Spinal cord (tissue), 9 donors: ENCODE measurements at regions not wholly inside any gene's neighbourhood (a gene's known extent, or its start where the extent isn't known, plus 50 kb on each side); places are given as distances from the start of the nearest gene placed in this dataset.
A peak's percentile ranks its signal among the peaks of the same experiment; 100 is the strongest.

Experiments used
- DNase-seq, 6 donors: peaks; one replicate each; pipeline versions ENCODE4 v3.0.0 to v3.0.0-alpha.2; 2013 to 2015; ENCODE audit warnings: low spot score in 6 of 6, low read depth in 4 of 6
- H3K27ac ChIP-seq: one replicate; pipeline ENCODE4 v1.5.1; 2013; ENCODE audit warnings: low read depth, low read length, control low read depth
- H3K27me3 ChIP-seq: one replicate; pipeline ENCODE4 v1.6.1; 2013; ENCODE audit warnings: low read length; ENCODE audit not compliant: control insufficient read depth, insufficient read depth
- H3K36me3 ChIP-seq: one replicate; pipeline ENCODE4 v1.6.1; 2013; ENCODE audit warnings: low read length; ENCODE audit not compliant: control insufficient read depth, insufficient read depth
- H3K4me1 ChIP-seq: one replicate; pipeline ENCODE4 v1.6.1; 2013; ENCODE audit warnings: low read length; ENCODE audit not compliant: control insufficient read depth, insufficient read depth
- H3K4me3 ChIP-seq: one replicate; pipeline ENCODE4 v1.5.1; 2013; ENCODE audit warnings: low read depth, low read length, control low read depth
- H3K9me3 ChIP-seq: one replicate; pipeline ENCODE4 v1.6.1; 2013; ENCODE audit warnings: low read length; ENCODE audit not compliant: control insufficient read depth, insufficient read depth
- WGBS: methylation state at CpG from one replicate; pipeline ENCODE4 v1.1.5; 2013; ENCODE audit warnings: missing lambda C conversion rate; ENCODE audit not compliant: insufficient coverage; 5-methylcytosine and 5-hydroxymethylcytosine counted together
- donor health status: healthy.

DNA sequence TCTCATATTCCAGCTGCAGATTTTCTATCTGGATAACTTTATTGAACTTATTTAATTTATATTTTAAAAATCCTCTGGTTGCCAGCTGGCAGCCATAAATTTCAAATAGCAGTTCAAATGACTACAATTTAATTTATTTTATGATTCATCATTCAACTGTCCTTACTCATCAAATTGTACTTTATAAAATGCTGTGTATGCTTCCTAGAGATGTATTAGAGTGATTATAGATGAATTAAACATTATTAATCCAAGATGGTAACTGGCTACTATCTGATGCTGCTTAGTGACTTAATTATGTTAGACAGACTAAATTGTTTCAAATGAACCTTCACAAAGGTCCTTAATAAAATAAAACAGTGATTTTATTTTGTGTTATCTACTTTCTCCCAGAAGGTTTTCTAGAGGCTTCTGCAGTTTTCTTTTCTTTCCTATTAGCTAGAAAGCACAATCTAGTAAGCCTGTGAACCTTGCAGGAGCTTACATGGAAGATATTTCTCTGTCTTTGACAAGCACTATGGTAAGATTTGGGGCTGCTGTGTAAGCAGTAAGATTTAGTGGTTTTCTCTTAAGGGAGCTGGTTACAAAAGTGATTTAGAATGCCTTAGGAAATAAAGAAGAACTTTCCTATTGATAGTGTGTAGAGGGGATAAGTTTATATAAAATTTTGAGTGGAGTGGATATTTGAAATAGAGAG, 322.3 kb downstream of the FSIP2 start:
- peak in 1 of 6 donors; percentile 72 for DNase-seq
- Histone ChIP-seq H3K36me3 (no peaks in the 10 kb centered on the region), H3K27ac (no peak overlapping the region), H3K9me3 (no peaks in the 10 kb centered on the region), H3K27me3 (no peaks in the 10 kb centered on the region), H3K4me1 (no peaks in the 10 kb centered on the region), H3K4me3 (no peak overlapping the region)

DNA sequence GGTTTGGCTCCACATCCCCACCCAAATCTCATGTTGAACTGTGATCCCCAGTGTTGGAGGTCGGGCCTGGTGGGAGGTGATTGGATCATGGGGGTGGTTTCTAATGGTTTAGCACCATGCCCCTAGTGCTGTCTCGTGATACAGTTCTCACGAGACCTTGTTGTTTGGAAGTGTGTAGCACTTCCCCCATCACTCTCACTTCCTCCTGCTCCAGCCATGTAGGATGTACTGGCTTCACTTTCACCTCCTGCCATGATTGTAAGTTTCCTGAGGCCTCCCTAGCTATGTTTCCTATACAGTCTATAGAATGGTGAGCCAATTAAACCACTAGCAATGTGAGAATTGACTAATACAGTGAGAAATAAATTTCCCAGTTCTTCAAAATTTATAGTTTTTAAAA, 325.9 kb downstream of the FSIP2 start:
- WGBS = no CpG with 5 or more reads among the region's 3 CpGs
- H3K36me3 ChIP-seq = no peaks in the 10 kb centered on the region

DNA sequence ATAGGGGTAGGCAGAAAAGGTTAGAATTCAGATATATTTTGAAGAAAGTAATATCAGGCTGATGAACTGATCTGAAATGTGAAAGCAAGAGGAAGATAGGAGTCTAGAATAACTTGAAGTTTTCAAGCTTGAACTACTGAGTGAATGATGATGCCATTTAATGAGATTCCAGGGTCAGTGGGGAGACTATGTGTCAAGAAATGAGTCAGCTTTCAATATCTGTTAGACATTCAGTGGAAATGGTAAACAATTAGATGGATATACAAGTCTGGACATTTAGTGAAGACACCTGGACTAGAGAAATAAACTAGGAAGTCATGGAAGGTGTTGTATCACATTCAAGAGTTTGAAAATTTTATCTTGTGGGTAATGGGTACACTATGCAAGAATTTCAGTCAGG, 326.9 kb downstream of the FSIP2 start:
- no peak overlapping the region for H3K27ac ChIP-seq
- no peaks in the 10 kb centered on the region for H3K36me3 ChIP-seq
- no peak overlapping the region for H3K4me3 ChIP-seq
- H3K27me3 ChIP-seq = no peaks in the 10 kb centered on the region
- no peaks in the 10 kb centered on the region for H3K4me1 ChIP-seq
- no peaks in the 10 kb centered on the region for H3K9me3 ChIP-seq
- DNase-seq = no peak

More for the DNA sequence above, 325.9 kb downstream of the FSIP2 start:
- no peak for DNase-seq
- no peak overlapping the region for H3K4me3 ChIP-seq
- no peaks in the 10 kb centered on the region for H3K4me1 ChIP-seq
- no peaks in the 10 kb centered on the region for H3K27me3 ChIP-seq
- H3K27ac ChIP-seq = no peak overlapping the region
- no peaks in the 10 kb centered on the region for H3K9me3 ChIP-seq

DNA sequence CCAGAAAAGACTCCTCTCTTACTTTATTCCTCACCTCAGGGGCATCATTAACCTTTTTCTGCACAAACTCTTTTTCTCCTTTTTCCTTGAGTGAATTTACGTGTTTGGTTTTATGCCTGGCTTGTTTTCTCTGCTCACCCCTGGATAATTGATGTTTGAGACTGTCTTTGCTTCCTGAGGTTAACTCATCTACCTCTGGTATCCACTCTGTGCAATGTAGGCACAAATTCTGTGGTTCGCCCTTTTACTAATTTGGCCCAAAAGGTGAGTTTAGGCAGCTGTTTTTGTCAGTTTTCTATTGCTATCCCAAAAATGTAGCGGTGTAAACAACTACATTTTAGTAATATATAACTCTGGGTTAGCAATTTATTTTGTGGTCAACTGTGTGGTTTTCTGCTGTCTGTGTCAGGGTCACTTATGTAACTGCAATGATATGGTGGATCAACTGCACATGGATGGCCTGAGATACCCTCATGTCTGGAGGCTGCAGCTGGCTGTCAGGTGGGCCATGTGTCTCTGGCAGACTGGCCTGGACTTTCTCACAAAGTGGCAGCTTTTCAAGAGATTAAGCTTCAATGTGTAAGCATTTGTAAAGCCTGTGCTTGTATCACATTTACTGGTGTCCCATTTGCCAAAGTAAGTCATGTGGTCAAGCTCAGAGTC, 329.7 kb downstream of the FSIP2 start:
- DNase-seq = no peak
- H3K4me3 ChIP-seq = no peak overlapping the region
- no peaks in the 10 kb centered on the region for H3K27me3 ChIP-seq
- H3K9me3 ChIP-seq = no peaks in the 10 kb centered on the region
- H3K27ac ChIP-seq = no peak overlapping the region
- H3K4me1 ChIP-seq = no peaks in the 10 kb centered on the region
- no CpG with 5 or more reads among the region's 3 CpGs for WGBS
- no peaks in the 10 kb centered on the region for H3K36me3 ChIP-seq

DNA sequence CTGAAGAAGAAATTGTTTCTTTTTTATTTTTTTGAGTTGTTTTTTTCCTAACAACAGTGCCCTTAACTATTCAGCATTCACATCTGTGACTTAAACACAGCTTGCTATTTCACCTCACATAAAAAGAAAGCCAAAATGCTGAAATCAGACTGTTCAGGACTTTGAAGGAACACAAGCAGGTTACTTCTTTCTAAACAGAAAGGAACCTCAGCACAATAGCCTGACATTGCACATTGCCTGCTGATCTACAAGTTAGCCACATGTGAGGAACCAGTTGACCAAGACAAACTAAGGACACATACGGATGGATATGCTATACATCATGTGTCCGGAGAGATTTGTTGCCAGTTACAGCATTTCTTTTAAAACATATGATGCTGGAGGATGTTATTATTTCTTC, 331.1 kb downstream of the FSIP2 start:
- H3K36me3 ChIP-seq = no peaks in the 10 kb centered on the region

DNA sequence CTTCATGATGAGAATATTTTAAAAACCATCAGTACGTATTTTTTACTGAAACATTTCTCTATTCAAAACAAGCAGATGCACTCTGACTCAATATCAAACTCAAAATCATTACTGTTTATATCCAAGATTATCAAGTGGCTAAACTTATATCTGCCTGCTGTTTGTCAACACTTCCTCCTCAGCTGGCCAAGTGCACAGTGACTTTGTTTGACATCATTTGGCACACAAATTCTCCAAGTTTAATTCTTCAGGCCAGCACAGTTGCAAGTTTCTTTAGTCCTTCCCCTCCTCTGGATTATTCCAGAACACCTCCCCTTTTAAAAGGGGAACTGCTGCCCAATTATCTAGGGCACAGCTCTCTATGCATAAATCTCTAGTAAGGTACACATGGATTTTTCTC, 346.6 kb downstream of the FSIP2 start:
- no peak overlapping the region for H3K4me3 ChIP-seq
- H3K9me3 ChIP-seq = no peaks in the 10 kb centered on the region
- 100% methylated on average over 1 of the region's 1 CpG for WGBS
- no peaks in the 10 kb centered on the region for H3K27me3 ChIP-seq
- no peak overlapping the region for H3K27ac ChIP-seq
- no peaks in the 10 kb centered on the region for H3K36me3 ChIP-seq
- no peak for DNase-seq
- H3K4me1 ChIP-seq = no peaks in the 10 kb centered on the region

More for the DNA sequence above, 331.1 kb downstream of the FSIP2 start:
- Histone ChIP-seq H3K27me3 (no peaks in the 10 kb centered on the region), H3K27ac (no peak overlapping the region), H3K9me3 (no peaks in the 10 kb centered on the region), H3K4me3 (no peak overlapping the region), H3K4me1 (no peaks in the 10 kb centered on the region)
- no CpG with 5 or more reads among the region's 2 CpGs for WGBS
- no peak for DNase-seq

DNA sequence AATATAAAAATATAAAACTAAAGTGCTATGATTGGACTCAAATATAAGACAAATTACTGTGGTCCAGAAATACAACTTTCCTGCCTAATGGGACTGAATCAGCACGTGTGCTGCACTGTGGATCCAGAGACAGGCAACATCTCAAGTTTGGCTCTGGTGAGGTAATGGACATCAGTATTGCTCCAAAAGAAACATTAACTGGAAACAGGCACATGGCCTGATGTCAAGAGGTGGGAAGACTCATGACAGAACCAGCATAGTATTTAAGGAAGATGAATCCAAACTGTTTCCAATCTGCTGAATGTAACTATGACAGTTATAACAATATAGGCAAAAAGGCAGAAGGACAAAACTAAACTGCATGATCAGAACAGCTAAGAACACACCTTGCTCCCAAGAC, 354.6 kb downstream of the FSIP2 start:
- H3K9me3 ChIP-seq = no peaks in the 10 kb centered on the region
- H3K27ac ChIP-seq = no peak overlapping the region
- H3K27me3 ChIP-seq = no peaks in the 10 kb centered on the region
- WGBS = 83% methylated on average over 1 of the region's 1 CpG
- H3K4me1 ChIP-seq = no peaks in the 10 kb centered on the region
- no peak overlapping the region for H3K4me3 ChIP-seq
- DNase-seq = peak in 1 of 6 donors; percentile 8
- no peaks in the 10 kb centered on the region for H3K36me3 ChIP-seq

DNA sequence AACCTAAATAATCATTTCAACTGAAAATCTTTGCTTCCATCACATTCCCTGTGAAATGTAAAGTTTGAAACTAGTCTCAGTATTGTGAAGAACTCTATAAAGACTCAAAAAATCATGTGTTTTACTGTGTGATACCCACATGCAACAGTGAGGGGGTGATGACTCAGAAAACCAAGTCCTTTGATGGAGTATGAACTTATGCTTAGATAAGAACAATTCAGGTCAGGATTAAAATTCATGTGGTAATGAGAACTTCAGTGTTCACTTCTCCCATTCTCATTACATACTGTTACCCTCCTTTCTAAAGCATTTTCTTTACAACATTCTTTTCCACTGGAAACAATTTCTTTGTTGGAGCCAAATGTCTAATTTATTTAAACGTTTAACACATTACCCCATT, 360.2 kb downstream of the FSIP2 start:
- Histone ChIP-seq H3K9me3 (no peaks in the 10 kb centered on the region), H3K27ac (no peak overlapping the region), H3K4me1 (no peaks in the 10 kb centered on the region), H3K36me3 (no peaks in the 10 kb centered on the region), H3K4me3 (no peak overlapping the region), H3K27me3 (no peaks in the 10 kb centered on the region)
- DNase-seq = peak in 2 of 6 donors; percentile 1 to 14
- no CpG with 5 or more reads among the region's 1 CpG for WGBS

DNA sequence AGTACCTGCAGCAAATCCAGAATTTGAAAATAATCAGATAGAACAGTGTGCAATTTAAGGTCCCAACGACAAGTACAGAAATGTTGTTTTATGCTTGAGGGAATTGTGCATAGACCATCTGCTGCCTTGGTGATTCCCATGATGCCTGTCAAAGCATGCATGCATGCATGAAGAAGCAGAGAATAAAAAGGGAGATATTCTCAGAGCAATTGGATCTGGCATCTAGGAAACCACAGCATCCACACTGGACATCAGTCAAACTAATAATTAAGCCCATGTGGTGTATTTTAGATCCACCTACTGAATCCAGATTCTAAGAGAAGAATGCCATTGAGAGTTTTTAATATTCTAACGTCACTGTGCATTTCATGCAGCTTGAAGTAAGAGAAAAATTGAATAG, 361.2 kb downstream of the FSIP2 start:
- no peak overlapping the region for H3K4me3 ChIP-seq
- H3K27ac ChIP-seq = no peak overlapping the region
- no peaks in the 10 kb centered on the region for H3K4me1 ChIP-seq
- no peaks in the 10 kb centered on the region for H3K9me3 ChIP-seq
- DNase-seq = peak in 4 of 6 donors; percentile 2 to 79 (median 37)
- H3K27me3 ChIP-seq = no peaks in the 10 kb centered on the region
- no peaks in the 10 kb centered on the region for H3K36me3 ChIP-seq
- 29% methylated on average over 1 of the region's 2 CpGs for WGBS

DNA sequence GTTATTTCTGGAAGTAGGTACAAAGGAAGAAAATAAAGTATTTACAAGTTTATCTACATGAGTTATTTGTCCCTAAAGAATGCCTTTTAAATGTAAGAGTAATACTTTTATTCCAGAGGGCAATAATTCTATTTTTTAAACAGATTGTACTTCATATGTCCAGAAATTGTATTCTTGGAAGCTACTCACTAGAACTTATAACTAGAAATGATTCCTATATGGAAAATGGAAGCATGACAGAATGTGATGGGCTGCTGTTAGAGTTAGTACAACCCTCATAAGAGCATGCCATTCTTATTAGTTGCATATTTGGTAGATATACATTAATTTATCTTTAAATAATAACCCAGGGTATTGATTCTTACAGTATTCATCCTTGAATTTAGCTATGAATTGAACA, 362.0 kb downstream of the FSIP2 start:
- DNase-seq = no peak
- no peak overlapping the region for H3K4me3 ChIP-seq
- H3K9me3 ChIP-seq = no peaks in the 10 kb centered on the region
- no peaks in the 10 kb centered on the region for H3K27me3 ChIP-seq
- no peak overlapping the region for H3K27ac ChIP-seq
- H3K4me1 ChIP-seq = no peaks in the 10 kb centered on the region
- no peaks in the 10 kb centered on the region for H3K36me3 ChIP-seq
